ENCODE measurements at regions not wholly inside any gene's neighbourhood (a gene's known extent, or its start where the extent isn't known, plus 50 kb on each side); places are given as distances from the start of the nearest gene placed in this dataset.

- ATAC-seq (no peak), DNase-seq (ENCODE audit: low spot score) (no peak)
- TF ChIP-seq CBFB (CRISPR knock-in tag; IDR thresholded peaks at IDR 0.05; ENCODE audit: low read depth) (no peak), TCF7 (CRISPR knock-in tag; IDR thresholded peaks at IDR 0.05; ENCODE audit: low read depth) (no peak), TEAD1 (CRISPR knock-in tag; IDR thresholded peaks at IDR 0.05) (no peak), E2F5 (CRISPR knock-in tag; IDR thresholded peaks at IDR 0.05) (no peak), MXD4 (CRISPR knock-in tag; IDR thresholded peaks at IDR 0.05; ENCODE audit: borderline replicate concordance) (no peak), ZNF138 (CRISPR knock-in tag; conservative IDR thresholded peaks at IDR 0.05) (no peak)
- TF ChIP-seq, protein P1, sequence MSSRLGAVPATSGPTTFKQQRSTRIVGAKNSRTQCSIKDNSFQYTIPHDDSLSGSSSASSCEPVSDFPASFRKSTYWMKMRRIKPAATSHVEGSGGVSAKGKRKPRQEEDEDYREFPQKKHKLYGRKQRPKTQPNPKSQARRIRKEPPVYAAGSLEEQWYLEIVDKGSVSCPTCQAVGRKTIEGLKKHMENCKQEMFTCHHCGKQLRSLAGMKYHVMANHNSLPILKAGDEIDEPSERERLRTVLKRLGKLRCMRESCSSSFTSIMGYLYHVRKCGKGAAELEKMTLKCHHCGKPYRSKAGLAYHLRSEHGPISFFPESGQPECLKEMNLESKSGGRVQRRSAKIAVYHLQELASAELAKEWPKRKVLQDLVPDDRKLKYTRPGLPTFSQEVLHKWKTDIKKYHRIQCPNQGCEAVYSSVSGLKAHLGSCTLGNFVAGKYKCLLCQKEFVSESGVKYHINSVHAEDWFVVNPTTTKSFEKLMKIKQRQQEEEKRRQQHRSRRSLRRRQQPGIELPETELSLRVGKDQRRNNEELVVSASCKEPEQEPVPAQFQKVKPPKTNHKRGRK (CRISPR knock-in tag; IDR thresholded peaks at IDR 0.05; ENCODE audit: borderline replicate concordance) = no peak
- TF ChIP-seq, protein P2, sequence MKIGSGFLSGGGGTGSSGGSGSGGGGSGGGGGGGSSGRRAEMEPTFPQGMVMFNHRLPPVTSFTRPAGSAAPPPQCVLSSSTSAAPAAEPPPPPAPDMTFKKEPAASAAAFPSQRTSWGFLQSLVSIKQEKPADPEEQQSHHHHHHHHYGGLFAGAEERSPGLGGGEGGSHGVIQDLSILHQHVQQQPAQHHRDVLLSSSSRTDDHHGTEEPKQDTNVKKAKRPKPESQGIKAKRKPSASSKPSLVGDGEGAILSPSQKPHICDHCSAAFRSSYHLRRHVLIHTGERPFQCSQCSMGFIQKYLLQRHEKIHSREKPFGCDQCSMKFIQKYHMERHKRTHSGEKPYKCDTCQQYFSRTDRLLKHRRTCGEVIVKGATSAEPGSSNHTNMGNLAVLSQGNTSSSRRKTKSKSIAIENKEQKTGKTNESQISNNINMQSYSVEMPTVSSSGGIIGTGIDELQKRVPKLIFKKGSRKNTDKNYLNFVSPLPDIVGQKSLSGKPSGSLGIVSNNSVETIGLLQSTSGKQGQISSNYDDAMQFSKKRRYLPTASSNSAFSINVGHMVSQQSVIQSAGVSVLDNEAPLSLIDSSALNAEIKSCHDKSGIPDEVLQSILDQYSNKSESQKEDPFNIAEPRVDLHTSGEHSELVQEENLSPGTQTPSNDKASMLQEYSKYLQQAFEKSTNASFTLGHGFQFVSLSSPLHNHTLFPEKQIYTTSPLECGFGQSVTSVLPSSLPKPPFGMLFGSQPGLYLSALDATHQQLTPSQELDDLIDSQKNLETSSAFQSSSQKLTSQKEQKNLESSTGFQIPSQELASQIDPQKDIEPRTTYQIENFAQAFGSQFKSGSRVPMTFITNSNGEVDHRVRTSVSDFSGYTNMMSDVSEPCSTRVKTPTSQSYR (CRISPR knock-in tag; IDR thresholded peaks at IDR 0.05) = no peak
- TF ChIP-seq, protein P3, sequence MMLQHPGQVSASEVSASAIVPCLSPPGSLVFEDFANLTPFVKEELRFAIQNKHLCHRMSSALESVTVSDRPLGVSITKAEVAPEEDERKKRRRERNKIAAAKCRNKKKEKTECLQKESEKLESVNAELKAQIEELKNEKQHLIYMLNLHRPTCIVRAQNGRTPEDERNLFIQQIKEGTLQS (CRISPR knock-in tag; conservative IDR thresholded peaks at IDR 0.05) = no peak
- TF ChIP-seq, protein P4, sequence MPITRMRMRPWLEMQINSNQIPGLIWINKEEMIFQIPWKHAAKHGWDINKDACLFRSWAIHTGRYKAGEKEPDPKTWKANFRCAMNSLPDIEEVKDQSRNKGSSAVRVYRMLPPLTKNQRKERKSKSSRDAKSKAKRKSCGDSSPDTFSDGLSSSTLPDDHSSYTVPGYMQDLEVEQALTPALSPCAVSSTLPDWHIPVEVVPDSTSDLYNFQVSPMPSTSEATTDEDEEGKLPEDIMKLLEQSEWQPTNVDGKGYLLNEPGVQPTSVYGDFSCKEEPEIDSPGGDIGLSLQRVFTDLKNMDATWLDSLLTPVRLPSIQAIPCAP (CRISPR knock-in tag; IDR thresholded peaks at IDR 0.05) = no peak
- no peaks in the 10 kb centered on the region; the same call in 1 of the 2 replicates for H3K27me3 Mint-ChIP-seq (ENCODE audit: low read depth)
- POLR2A ChIA-PET = no interaction called here
- 0 out of 2 replicates have a peak, but pooled peaks cover 4% of the 10 kb centered on the region for H3K9me3 Mint-ChIP-seq
- peaks cover 5% of the 10 kb centered on the region; the same call in 1 of the 2 replicates for H3K36me3 Mint-ChIP-seq
- peaks cover 25% of the 10 kb centered on the region for H3K4me1 Mint-ChIP-seq
- CTCF ChIA-PET = no interaction called here
- H3K27ac Mint-ChIP-seq = no peak overlapping the region
- no peak overlapping the region for H3K4me3 Mint-ChIP-seq
Measured at GRCh38 chrX:74180716-74181115, 123.3 kb upstream of the ZCCHC13 start.

DNA sequence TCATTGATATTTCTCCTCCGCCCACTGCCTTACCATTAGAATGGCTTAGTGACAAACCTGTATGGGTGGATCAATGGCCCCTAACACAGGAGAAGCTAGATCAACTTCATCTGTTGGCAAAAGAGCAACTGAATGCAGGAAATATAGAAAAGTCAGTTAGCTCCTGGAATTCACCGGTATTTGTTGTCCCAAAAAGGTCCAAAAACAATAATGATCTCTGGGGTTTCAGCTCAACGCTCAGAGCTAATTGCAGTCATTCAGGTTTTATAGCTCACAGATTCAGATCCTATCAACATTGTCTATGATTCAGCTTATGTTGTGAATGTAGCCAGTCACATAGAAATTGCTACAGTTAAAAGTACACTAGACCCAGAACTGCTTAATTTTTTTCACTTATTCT is 124.0 kb upstream of the ZCCHC13 start:
- Mint-ChIP-seq H3K9me3 (peaks cover 11% of the 10 kb centered on the region; the same call in 1 of the 2 replicates), H3K4me1 (peaks cover 25% of the 10 kb centered on the region), H3K36me3 (peaks cover 10% of the 10 kb centered on the region; the same call in 1 of the 2 replicates), H3K27ac (no peak overlapping the region), H3K4me3 (no peak overlapping the region), H3K27me3 (ENCODE audit: low read depth) (no peaks in the 10 kb centered on the region; the same call in 1 of the 2 replicates)
- CTCF ChIA-PET = no interaction called here
- ATAC-seq = no peak
- no peak for DNase-seq (ENCODE audit: low spot score)
- TF ChIP-seq, protein P5, sequence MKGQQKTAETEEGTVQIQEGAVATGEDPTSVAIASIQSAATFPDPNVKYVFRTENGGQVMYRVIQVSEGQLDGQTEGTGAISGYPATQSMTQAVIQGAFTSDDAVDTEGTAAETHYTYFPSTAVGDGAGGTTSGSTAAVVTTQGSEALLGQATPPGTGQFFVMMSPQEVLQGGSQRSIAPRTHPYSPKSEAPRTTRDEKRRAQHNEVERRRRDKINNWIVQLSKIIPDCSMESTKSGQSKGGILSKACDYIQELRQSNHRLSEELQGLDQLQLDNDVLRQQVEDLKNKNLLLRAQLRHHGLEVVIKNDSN (CRISPR knock-in tag; IDR thresholded peaks at IDR 0.05) = no peak
- no peak for TF ChIP-seq E2F1 (CRISPR knock-in tag; IDR thresholded peaks at IDR 0.05)
- TF ChIP-seq, protein P6, sequence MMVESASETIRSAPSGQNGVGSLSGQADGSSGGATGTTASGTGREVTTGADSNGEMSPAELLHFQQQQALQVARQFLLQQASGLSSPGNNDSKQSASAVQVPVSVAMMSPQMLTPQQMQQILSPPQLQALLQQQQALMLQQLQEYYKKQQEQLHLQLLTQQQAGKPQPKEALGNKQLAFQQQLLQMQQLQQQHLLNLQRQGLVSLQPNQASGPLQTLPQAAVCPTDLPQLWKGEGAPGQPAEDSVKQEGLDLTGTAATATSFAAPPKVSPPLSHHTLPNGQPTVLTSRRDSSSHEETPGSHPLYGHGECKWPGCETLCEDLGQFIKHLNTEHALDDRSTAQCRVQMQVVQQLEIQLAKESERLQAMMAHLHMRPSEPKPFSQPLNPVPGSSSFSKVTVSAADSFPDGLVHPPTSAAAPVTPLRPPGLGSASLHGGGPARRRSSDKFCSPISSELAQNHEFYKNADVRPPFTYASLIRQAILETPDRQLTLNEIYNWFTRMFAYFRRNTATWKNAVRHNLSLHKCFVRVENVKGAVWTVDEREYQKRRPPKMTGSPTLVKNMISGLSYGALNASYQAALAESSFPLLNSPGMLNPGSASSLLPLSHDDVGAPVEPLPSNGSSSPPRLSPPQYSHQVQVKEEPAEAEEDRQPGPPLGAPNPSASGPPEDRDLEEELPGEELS (CRISPR knock-in tag; IDR thresholded peaks at IDR 0.05) = no peak
- POLR2A ChIA-PET = no interaction called here
